Esophagus muscularis mucosa (tissue), 4 donors: ENCODE measurements at regions not wholly inside any gene's neighbourhood (a gene's known extent, or its start where the extent isn't known, plus 50 kb on each side); places are given as distances from the start of the nearest gene placed in this dataset.

ENCODE experiments used
- DNase-seq: peaks from one replicate; pipeline ENCODE4 v3.0.0-alpha.2; 2017; ENCODE audit errors: extremely low spot score
- H3K27ac ChIP-seq, 4 donors: fragments of 200-600 bp; sonication (generic); replicated peaks in 1 of 4; 1 replicate in 3 of 4; 2 replicates in 1 of 4; pipeline ENCODE4 v1.5.1; 2016 to 2019; ENCODE audit warnings: mild to moderate bottlenecking in 1 of 4
- H3K27me3 ChIP-seq, 4 donors: fragments of 200-600 bp; sonication (generic); one replicate each; pipeline versions ENCODE4 v1.5.1 to v1.6.0; 2016 to 2019
- H3K36me3 ChIP-seq, 4 donors: fragments of 200-600 bp; sonication (generic); one replicate each; pipeline ENCODE4 v1.5.1; 2016 to 2019
- H3K4me1 ChIP-seq, 4 donors: fragments of 200-600 bp; sonication (generic); one replicate each; pipeline ENCODE4 v1.5.1; 2016 to 2019
- H3K4me3 ChIP-seq, 4 donors: fragments of 200-600 bp; sonication (generic); 1 replicate in 2 of 4; 2 replicates in 2 of 4; pipeline ENCODE4 v1.5.1; 2016 to 2019; ENCODE audit warnings: mild to moderate bottlenecking in 4 of 4, moderate library complexity in 1 of 4
- H3K9me3 ChIP-seq, 4 donors: fragments of 200-600 bp; sonication (generic); 1 replicate in 3 of 4; 2 replicates in 1 of 4; pipeline ENCODE4 v1.5.1; 2016 to 2019
- EP300 ChIP-seq: sonication (generic); formaldehyde crosslinking; IDR thresholded peaks from one replicate; pipeline ENCODE4 v1.6.1; 2017; ENCODE audit warnings: antibody characterized with exemption
- POLR2A ChIP-seq: fragments of 450-650 bp; IDR thresholded peaks from one replicate; pipeline ENCODE4 v1.6.1; 2017; ENCODE audit warnings: antibody characterized with exemption, moderate library complexity, mild to moderate bottlenecking, low read depth
- POLR2AphosphoS5 ChIP-seq, 2 donors: sonication (generic); formaldehyde crosslinking; IDR thresholded peaks; one replicate each; pipeline ENCODE4 v1.6.1; 2017; ENCODE audit warnings: antibody characterized with exemption in 2 of 2
- WGBS: methylation state at CpG from one replicate; pipeline ENCODE4 v1.1.5; 2018; 5-methylcytosine and 5-hydroxymethylcytosine counted together
- intact Hi-C: fragments of 100-400 bp; cut with DNase I; formaldehyde crosslinking; loops from one replicate; pipeline ENCODE4 v1.15.1; 2023
- TF ChIP-seq, protein P1 (sequence below), 3 experiments: fragments of 200-600 bp in 2 of 3; fragments of 450-650 bp in 1 of 3; sonication (generic) in 2 of 3; IDR thresholded peaks; one replicate each; pipeline ENCODE4 v1.5.1; 2017 to 2019; ENCODE audit warnings: antibody characterized with exemption in 3 of 3, mild to moderate bottlenecking in 2 of 3, moderate library complexity in 1 of 3

GRCh38 chr5:62690421-62690820 lies 111.8 kb downstream of the LRRC70 start:
- Histone ChIP-seq H3K9me3 (no peaks in the 10 kb centered on the region), H3K27ac (no peak overlapping the region), H3K36me3 (no peaks in the 10 kb centered on the region), H3K4me3 (no peak overlapping the region), H3K27me3 (no peaks in the 10 kb centered on the region), H3K4me1 (peaks cover 0 to 3% (median 0%) of the 10 kb centered on the region in 4 donors)
- TF ChIP-seq, protein P1, sequence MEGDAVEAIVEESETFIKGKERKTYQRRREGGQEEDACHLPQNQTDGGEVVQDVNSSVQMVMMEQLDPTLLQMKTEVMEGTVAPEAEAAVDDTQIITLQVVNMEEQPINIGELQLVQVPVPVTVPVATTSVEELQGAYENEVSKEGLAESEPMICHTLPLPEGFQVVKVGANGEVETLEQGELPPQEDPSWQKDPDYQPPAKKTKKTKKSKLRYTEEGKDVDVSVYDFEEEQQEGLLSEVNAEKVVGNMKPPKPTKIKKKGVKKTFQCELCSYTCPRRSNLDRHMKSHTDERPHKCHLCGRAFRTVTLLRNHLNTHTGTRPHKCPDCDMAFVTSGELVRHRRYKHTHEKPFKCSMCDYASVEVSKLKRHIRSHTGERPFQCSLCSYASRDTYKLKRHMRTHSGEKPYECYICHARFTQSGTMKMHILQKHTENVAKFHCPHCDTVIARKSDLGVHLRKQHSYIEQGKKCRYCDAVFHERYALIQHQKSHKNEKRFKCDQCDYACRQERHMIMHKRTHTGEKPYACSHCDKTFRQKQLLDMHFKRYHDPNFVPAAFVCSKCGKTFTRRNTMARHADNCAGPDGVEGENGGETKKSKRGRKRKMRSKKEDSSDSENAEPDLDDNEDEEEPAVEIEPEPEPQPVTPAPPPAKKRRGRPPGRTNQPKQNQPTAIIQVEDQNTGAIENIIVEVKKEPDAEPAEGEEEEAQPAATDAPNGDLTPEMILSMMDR (IDR thresholded peaks at IDR 0.05), result no peak
- no peak for TF ChIP-seq POLR2AphosphoS5 (IDR thresholded peaks at IDR 0.05)
- TF ChIP-seq EP300, result no peak
- no peak for TF ChIP-seq POLR2A
- WGBS, result 73% methylated on average over 6 of the region's 6 CpGs
- DNase-seq, result no peak
- intact Hi-C loops, result no loop called here

GRCh38 chr5:62689599-62690368 lies 111.2 kb downstream of the LRRC70 start:
- intact Hi-C loops, result no loop called here
- peak overlapping the region in 2 of 4 donors; percentile 24 to 28 for H3K4me3 ChIP-seq
- no peak for TF ChIP-seq EP300
- no peak for TF ChIP-seq POLR2AphosphoS5 (IDR thresholded peaks at IDR 0.05)
- no peak for TF ChIP-seq POLR2A
- TF ChIP-seq, protein P1 (IDR thresholded peaks at IDR 0.05), result no peak
- H3K27me3 ChIP-seq, result no peaks in the 10 kb centered on the region
- no peak for DNase-seq
- peaks cover 0 to 3% (median 0%) of the 10 kb centered on the region in 4 donors for H3K4me1 ChIP-seq
- H3K36me3 ChIP-seq, result no peaks in the 10 kb centered on the region
- no peaks in the 10 kb centered on the region for H3K9me3 ChIP-seq
- WGBS, result 51% methylated on average over 9 of the region's 9 CpGs
- no peak overlapping the region for H3K27ac ChIP-seq

GRCh38 chr5:62686692-62687091 lies 108.1 kb downstream of the LRRC70 start:
- Histone ChIP-seq H3K27me3 (no peaks in the 10 kb centered on the region), H3K9me3 (no peaks in the 10 kb centered on the region), H3K4me3 (no peak overlapping the region), H3K27ac (no peak overlapping the region), H3K4me1 (peaks cover 0 to 3% (median 0%) of the 10 kb centered on the region in 4 donors), H3K36me3 (no peaks in the 10 kb centered on the region)
- WGBS, result 71% methylated on average over 1 of the region's 1 CpG
- DNase-seq, result no peak
- intact Hi-C loops, result no loop called here
- TF ChIP-seq POLR2AphosphoS5 (IDR thresholded peaks at IDR 0.05) (no peak), EP300 (no peak), POLR2A (no peak)
- TF ChIP-seq, protein P1 (IDR thresholded peaks at IDR 0.05), result no peak

DNA sequence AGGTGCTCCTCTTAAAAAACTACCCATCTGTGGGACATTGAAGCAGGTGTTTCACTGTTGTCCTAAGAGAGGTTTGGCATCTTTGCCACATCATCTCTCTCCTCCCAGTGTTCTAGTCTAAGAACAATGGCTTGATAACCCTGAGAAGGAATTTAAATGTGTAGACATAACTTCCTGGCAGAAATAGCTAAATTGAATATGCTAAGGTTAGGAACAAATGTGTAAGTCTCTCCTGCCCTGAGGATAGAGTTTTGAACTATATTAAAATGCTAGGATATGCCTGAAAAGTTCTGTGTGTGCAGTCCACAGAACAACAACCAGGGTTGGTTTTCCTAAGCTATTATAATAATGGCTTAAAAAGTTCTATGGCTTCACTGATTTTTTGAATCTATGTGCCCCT lies 106.6 kb downstream of the LRRC70 start:
- peaks cover 0 to 1% (median 0%) of the 10 kb centered on the region in 4 donors for H3K4me1 ChIP-seq
- H3K9me3 ChIP-seq, result peaks cover 0 to 5% (median 0%) of the 10 kb centered on the region in 4 donors
- H3K36me3 ChIP-seq, result no peaks in the 10 kb centered on the region
- H3K27ac ChIP-seq, result no peak overlapping the region
- H3K4me3 ChIP-seq, result no peak overlapping the region
- DNase-seq, result no peak
- TF ChIP-seq POLR2A (no peak), POLR2AphosphoS5 (IDR thresholded peaks at IDR 0.05) (no peak), EP300 (no peak)
- TF ChIP-seq, protein P1 (IDR thresholded peaks at IDR 0.05), result no peak
- no peaks in the 10 kb centered on the region for H3K27me3 ChIP-seq
- intact Hi-C loops, result no loop called here
